Right forelimb (tissue), 1 donor: ENCODE measurements at regions not wholly inside any gene's neighbourhood (a gene's known extent, or its start where the extent isn't known, plus 50 kb on each side); places are given as distances from the start of the nearest gene placed in this dataset.
"Not testable (repeated sequence)": the region's sequence is repeated elsewhere in the genome, so short reads cannot be mapped to it uniquely, and the experiment has no call there.

Experiments
- DNase-seq: peaks from one replicate; pipeline ENCODE4 v3.0.0-alpha.2; 2018

DNA sequence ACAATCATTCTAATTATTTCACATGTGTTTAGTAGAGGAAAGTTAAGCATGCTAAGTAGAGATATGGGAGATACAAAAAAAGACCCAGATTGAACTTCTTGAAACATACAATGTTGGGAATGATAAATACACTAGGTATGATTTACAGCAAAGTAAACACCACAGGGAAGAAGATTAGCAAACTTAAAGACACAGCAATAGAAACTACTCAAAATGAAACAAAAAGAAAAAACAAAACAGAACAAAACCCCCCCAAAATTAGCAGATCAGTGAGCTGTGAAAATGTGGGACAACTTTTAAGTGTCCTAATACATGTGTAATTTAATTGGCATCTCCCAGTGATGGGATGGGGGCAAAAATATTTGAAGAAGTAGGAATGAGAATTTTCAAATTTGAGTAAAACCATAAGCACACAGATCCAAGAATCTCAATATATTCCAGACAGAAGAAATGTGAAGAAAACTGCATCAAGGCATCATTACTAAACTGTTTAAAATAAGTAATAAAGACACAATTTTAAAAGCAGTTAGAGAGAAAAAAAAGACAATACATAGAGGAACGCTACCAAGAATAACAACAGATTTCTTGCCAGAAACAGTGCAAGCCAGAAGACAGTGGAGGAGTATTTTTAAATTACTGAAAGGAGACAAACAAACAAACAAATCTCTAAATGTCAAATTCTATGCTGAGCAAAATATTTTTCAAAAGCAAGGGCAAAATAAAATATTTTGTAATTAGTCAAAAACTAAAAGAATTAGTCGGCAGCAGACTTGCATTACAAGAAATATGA is 473.7 kb downstream of the QKI start:
- DNase-seq: no peak

DNA sequence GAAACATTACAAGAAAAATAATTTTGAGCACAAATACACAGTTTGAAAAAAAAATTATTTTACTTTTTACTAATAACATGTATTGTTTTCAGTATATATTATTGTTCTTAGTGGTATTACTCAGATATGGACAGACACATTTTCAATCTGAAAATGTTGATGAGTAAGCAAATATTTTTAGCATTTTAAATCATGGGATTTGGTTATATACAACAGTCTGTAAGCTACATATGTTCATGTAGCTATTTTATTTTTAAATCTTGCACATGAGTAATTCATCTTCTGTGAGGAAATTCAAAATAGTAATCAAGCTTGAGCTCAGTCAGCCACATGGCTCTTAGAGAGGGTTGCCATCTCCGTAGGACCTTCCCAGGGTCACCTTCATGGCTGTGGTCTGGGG is 471.9 kb downstream of the QKI start:
- DNase-seq: no peak

DNA sequence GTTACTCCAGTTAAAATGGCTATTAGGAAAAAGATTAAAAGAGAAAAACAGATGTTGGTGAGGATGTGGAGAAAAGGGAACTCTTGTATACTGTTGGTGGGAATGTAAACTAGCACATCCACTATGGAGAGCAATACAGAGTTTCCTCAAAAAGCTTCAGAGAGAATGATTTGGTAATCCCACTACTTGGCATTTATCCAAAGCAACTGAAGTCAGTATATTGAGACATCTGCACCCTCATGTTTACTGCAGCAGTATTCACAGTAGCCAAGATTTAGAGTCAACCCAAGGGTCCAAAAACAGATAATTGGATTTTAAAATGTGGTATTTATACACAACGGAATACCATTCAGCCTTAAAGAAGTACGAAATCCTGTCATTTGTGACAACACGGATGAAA is 469.5 kb downstream of the QKI start:
- DNase-seq: no peak

DNA sequence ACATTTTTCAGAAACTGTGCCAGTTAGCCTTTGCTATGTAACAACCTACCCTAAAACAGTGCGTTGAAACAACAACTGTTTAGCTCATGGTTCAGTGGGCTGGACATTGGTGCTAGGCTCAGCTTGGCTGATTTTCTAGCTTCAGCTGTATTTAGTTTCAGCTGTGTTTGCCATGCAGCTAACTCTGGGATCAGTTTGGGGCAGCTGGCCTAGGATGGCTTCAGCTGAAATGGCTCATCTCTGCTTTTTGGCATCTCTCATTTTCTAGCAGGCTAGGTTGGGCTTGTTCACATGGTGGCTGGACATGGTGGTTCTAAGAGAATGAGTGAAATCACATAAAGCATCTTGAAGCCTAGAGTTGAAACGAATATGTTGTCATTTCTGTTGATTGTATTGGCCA is 464.2 kb downstream of the QKI start:
- DNase-seq: no peak

DNA sequence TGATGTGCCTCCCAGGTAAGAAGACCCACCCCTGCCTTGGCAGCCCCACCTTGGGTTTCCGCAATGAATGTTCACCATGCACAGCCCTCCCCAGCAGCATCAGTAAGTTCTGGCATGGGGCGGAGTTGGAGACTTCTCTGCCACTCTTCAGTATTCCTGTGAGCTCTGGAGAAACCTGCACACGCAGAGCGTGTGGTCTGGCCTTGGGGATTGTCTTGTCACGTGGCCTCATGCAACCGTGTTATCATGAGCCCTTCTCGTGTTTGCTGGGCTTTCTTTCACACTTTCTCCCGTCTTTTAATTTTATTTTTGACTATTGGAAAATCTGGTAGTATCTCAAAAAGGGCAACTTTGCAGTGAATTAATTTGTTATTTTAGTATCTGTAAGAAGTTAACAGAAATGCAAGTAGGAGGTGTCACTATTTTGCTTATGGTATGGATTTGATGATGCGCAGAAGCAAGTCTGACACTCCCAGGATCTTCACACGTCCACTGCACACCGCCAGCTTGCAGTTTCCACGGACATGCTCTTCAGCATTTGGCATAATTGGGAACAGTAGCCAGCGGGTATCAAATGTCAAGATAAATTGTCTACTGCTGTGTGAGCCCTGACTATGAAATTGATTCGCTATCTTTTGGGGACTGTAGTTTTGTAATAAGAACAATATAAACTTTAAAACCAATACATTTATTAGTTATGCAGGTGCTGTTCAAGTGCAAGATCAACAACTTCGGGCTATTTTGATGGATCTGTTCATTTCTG is 463.5 kb downstream of the QKI start:
- no peak for DNase-seq

DNA sequence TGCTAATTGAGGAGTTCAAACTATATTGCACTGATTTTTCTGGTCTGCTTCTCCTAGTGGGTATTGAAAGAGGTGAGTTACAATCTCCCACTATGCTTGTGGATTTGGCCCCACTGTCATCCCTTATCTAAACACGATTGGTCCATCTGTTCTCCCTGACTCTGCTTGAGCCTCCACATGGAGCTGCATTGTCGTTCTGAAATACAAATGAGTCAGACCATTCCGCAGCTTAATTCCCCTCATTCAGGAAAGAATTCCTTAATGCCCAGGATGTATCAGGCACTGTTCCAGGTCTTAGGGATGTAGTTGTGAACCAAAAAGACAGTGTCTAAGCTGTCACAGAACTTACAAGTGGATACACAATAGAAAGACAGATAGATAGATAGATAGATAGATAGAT is 461.9 kb downstream of the QKI start:
- no peak for DNase-seq

DNA sequence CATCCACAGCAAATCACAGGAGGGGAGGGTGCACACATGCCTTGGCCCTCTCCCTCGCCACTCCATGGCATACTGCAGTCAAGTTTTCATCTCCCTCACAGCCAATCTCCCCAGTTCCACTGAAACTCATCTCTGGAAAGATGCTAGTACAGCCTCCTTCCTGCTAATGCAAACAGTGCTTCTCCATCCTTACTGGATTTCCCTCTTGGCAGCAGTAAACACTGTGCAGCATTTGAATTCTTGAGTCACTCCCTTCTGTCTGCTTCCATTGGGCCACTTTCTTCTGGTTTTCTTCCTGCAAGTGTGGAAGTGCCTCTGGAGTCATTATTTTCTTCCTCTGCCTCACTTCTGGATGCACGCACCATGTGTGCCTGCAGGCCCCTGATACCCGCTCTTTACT is 460.3 kb downstream of the QKI start:
- DNase-seq: no peak

DNA sequence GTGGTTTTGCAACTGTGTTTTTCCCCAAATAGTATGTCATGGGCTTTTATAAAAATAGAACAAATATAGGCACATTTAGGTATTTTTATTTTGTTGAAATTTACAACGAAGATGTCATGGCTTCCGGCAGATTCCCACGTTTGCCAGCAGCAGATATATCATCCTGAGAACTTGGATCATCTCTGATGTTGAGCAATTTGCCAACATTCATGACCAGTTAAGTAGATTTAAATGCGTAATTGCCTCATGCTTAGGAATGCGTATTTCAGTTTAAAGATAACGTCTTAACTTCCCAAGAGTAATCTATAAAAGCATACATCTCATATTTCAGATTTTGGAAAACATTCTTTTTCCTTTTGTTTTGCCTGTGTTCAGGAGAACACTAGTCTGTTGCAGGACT is 457.8 kb downstream of the QKI start:
- DNase-seq: no peak

DNA sequence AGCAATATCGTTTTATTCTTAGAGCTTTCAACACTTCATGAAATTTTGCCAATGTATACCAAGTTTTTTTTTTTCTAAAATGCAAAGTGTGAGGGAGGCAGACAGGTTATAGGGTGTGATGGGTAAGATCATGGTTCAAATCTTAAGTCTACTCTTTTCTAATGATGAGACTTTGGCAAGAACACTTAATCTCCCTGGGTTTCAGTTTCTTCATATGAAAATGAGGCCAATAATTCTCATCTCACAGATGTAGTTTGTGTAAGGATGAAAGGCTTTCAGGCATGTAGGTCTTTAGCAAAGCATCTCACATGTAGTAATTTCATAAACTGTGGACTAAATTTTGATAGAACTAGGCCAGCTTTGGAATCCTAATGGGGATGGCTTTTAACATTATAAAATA is 457.1 kb downstream of the QKI start:
- no peak for DNase-seq

DNA sequence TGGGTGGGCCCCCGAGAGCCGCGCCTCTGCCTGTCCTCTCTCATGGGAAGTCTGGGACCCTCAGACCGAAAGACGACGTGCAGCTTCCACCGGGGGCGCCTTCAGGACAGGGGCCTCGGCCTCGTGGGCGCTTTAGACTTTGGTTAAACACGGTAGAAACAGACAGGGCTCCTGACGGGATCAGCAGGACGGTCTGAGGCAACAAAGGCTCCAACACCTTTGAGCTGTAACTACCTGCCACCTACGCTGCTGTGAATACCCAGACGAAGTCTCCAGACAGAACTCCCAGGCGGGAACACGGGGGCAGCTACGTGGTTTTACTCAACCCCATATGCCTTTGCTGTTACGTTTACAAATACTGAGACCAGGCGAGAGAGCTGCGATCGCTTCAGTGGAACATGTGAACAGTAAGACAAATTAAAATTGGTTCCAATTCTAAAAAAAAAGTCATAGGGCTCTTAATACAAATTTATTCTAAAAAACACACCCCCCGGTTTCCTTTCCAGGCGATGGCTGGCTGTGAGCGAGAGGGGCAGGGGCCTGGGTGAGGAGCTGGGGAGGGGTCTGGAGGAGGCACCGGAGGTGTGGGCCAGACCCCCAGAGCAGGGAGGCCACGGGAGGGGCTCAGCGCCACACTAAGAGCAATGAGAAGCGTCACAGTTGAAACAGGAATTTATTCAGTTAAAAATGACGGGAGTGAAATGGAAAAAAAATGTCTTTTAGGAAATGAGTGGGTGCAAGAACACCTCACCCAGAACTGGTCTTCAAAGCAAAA is 453.2 kb downstream of the QKI start:
- no peak for DNase-seq

DNA sequence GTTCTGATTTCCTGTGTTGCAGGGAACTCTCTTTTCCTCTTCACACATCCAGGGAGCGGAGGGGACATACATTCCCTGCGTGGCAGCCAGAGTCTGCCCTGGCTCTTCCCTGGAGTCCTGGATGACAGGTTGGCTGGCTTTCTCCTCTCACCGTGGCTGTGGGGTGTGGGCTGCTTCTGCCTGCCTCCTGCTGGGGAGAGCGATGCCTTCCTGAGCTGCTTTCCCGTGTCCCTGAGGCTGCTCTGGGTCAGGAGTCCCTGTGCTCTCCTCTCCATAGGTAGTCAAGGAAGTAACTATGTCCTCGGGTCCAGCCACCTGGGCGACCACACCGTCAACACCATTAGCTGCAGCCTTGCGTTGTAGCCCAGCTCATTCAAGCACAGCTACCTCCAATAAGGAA is 451.7 kb downstream of the QKI start:
- no peak for DNase-seq

DNA sequence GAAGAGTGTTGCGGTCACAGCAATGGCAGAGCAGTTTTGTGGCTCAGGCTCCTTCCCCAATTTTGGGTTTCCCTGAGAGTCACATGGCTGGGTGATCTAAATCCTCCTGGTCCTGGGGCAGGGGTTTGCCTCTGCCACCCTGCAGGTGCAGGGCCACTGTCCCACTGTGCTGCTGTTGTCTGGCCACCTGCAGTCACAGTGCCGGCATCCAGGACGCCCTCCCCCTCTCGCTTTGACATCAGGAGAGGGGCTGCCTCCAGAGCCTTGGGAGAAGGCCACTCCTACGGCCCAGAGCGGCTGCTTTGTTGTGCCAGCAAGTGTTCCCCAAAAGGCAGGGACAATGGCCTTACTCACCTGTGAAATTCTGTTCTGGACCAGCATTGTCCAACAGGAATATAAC is 449.0 kb downstream of the QKI start:
- DNase-seq: no peak

DNA sequence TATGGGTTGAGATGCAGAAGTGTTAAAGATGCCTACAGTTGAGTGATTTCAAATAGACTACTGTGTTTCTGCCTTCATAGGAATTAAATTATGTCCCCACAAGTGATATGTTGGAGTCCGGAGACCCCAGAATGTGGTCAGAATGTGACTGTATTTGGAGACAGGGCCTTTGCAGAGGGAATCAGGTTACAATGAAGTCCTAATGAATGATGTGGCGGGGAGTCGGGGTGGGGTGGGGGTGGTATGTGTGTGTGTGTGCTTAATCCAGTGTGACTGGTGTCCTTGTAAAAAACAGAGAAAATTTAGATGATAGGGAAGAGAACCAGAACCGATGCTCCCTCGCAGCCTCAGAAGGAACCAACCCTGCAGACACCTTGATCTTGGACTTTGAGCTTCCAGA is 448.2 kb downstream of the QKI start:
- no peak for DNase-seq

DNA sequence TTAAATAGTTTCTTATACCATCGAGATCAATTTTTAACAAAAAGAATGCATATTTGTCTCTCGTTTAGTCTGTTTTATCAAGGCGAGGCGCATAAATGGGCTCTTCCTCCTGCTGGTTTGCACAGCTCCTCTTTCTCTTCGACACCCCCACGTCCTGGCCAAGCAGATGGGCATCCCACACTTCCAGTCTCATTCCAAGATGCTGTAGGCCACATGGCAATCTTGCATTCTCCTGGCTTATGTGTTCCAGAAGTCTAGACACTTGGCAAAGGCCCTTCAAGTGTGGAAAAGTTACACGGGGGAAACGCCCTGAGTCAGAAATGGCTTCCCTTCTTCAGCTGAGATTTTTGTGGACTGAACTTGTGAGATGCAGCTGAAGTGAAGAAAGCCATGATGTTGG is 447.1 kb downstream of the QKI start:
- DNase-seq: no peak

DNA sequence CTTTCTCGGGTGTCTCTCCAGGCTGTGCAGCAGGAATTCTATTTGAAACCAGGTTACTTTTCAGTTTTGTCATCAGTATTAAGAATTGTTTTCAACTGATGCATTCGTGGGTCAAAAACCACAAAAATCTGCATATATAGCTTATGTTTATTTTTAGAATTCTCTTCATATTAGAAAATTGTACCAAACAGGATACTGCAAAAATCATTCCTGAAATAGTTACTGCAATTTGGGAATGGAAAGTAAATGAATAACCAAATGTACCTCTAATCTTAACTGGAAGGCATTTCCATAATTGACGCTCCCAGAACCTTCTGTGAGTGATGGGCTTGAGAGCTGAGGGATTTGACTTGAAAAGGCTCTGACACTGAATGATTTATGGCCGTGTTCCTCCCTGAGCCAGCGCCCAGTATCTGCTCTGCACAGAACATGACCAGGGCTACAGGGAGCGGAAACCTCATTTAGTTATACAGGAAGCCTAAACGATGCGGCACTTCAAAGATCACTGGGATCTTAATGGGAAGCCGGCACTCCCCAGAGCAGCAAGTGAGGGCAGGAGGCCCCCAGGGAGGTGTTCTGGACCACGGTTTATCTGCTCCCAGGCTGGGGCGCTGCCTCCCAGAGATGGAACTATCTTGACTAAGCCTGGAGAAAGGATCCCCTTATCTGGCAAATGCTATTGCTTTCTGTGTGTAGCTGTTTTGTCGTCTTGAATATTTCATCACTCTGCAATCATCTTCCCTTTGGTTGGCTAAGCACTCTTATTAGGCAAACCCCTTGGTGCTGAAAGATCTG is 446.0 kb downstream of the QKI start:
- no peak for DNase-seq

DNA sequence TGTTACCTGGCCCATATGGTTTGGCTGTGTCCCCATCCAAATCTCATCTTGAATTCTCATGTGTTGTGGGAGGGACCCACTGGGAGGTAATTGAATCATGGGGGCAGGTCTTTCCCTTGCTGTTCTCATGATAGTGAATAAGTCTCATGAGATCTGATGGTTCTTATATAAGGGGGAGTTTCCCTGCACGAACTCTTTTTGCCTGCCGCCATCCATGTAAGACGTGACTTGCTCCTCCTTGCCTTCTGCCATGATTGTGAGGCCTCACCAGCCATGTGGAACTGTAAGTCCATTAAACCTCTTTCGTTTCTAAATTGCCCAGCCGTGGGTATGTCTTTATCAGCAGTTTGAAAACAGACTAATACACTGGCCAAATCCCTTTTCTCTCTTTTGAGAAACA is 444.4 kb downstream of the QKI start:
- not testable (repeated sequence) for DNase-seq

DNA sequence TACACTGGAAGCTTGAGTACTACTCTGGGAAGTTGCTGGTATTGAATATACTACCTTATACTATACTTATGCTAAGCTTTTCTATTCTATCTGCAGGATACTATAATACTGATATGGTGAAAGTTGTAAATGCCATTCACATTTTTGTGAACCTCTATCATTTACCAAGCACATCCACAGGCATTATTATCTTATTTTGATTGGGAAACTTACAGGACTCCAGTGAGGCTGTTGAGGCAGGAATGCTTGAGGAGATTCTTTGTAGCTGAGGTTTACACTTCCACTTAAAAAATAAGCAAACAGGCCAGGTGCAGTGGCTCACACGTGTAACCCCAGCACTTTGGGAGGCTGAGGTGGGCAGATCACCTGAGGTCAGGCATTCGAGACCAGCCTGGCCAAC is 442.9 kb downstream of the QKI start:
- DNase-seq: no peak

DNA sequence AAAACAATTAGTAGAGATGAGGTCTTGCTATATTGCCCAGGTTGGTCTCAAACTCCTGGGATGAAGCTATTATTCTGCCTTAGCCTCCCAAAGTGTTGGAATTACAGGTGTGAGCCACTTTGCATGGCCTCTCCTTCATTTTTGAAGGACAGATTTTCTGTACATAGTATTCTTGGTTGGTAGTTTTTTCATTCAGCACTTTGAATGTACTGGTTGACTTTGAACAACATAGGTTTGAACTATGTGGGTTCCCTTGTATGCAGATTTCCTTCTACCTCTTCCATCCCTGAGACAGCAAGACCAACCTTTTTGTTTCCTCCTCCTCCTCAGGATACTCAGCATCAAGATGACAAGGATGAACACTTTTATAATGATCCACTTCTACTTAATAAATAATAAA is 436.4 kb downstream of the QKI start:
- DNase-seq: no peak

DNA sequence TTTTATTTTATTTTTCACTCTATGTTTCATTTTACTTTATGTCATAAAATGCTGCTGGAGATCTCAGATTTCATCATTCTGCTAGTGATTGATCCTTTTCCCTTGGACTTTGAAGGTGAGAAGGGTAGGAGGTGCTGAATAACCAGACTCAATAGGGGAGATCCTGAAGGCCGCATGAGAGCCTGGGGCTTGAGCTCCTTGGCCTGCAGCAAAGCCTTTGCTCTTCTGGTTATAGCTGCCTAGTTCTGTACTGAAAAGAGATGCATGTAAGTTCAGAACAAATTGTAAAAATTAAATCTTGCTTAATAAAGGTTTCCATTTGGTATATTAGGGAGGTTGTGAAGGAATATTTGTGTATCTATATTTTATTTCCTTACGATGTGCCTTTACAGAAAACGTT is 430.2 kb downstream of the QKI start:
- no peak for DNase-seq

DNA sequence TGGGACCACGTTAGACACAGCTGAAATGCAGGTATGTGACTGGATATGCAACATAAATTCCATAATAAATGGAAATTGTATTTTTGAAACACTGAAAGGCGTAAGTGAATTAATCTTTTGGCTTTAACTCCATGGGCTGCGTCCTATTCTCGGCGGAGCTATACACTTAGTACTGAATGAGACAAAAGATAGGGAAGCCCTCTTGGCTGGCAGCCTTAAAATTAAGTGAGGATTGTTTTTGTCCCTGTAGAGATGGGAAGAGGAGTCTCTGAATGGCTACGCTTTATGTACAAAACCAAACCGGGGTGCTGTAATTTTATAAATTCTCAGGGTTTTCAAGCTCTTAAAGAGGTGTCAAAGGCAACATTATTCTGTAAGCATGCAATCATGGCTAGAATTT is 429.8 kb downstream of the QKI start:
- DNase-seq: no peak

DNA sequence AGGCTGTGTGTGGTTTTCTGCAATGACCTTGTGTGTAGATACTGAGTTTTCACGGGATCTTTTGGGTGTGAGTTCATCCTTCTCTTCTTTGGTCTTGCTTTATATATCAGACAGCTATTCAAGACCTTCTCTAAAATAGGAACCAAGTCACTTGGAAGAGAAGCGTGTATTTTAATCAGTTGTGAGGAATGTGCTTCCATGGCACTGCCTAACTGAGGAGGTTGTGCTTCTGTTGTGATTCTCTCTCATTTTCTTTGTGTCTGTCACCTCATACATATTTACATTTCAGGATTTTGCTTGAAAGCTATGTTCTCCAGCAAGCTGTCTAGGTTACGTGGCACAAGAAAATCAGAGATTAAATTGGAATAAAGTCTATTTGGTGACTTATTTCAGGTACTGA is 428.7 kb downstream of the QKI start:
- no peak for DNase-seq

DNA sequence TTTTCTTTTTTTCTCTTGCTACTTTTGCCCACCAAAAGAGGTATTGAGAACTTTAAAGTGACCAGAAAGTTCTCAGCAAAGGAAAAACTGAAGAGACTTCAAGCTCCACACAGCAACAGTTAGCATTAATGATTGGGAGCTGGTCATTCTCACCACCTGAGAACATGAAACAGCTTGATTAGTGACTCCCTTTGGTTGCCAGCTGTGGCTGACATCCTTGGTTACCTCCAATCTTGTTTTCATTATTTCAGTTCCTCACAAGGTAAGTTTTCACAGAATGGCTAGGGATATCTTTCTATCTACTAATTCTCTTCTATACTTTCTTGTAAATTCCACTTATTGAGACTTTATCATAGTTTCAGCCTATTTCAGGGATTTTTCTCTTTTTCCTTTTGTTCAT is 427.9 kb downstream of the QKI start:
- DNase-seq: no peak

DNA sequence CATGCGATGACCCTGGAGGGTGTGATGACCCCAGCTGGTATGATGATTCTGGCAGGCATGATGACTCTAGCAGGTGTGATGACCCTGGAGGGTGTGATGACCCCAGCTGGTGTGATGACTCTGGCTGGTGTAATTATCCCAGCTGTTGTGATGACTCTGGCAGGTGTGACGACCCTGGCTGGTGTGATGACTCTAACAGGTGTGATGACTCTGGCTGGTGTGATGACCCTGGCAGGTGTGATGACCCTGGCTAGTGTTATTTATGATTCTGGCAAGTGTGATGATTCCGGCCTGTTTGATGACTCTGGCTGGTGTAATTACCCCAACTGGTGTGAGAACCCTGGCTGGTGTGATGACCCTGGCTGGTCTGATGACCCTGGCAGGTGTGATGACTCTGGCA is 427.2 kb downstream of the QKI start:
- no peak for DNase-seq
